Right lobe of liver (tissue), 6 donors: ENCODE measurements at regions not wholly inside any gene's neighbourhood (a gene's known extent, or its start where the extent isn't known, plus 50 kb on each side); places are given as distances from the start of the nearest gene placed in this dataset.

Experiments used
- ATAC-seq, 4 donors: fragments of 200-7000 bp; cut with Tn5 transposase; one replicate each; pipeline ENCODE4 v1.9.1; 2020; ENCODE audit warnings: mild to moderate bottlenecking in 4 of 4, moderate library complexity in 4 of 4
- DNase-seq, 3 donors: peaks; one replicate each; pipeline ENCODE4 v3.0.0-alpha.2; 2020
- H3K27ac ChIP-seq, 3 donors: fragments of 200-600 bp; one replicate each; pipeline ENCODE4 v1.8.0; 2022
- H3K27me3 ChIP-seq, 2 donors: fragments of 200-600 bp; one replicate each; pipeline ENCODE4 v1.8.0; 2022
- H3K36me3 ChIP-seq, 4 donors: fragments of 200-600 bp; sonication (generic) in 1 of 4; one replicate each; pipeline versions ENCODE4 v1.5.1 to v1.8.0; 2017 to 2022; ENCODE audit warnings: control low read depth in 1 of 4
- H3K4me1 ChIP-seq, 4 donors: fragments of 200-600 bp; sonication (generic) in 1 of 4; one replicate each; pipeline versions ENCODE4 v1.5.1 to v1.8.0; 2017 to 2022; ENCODE audit warnings: control low read depth in 1 of 4
- H3K4me3 ChIP-seq, 3 donors: fragments of 200-600 bp; one replicate each; pipeline ENCODE4 v1.8.0; 2022
- H3K9me3 ChIP-seq, 4 donors: fragments of 200-600 bp; sonication (generic) in 1 of 4; one replicate each; pipeline versions ENCODE4 v1.5.1 to v1.8.0; 2017 to 2022; ENCODE audit warnings: control low read depth in 1 of 4
- POLR2A ChIP-seq: fragments of 450-650 bp; IDR thresholded peaks from one replicate; pipeline ENCODE4 v1.6.1; 2017; ENCODE audit warnings: antibody characterized with exemption, mild to moderate bottlenecking
- WGBS: methylation state at CpG from one replicate; pipeline ENCODE4 v1.1.6; 2018; ENCODE audit warnings: low coverage, low lambda C conversion rate; ENCODE audit not compliant: insufficient coverage; ENCODE audit errors: missing lambda C conversion rate; 5-methylcytosine and 5-hydroxymethylcytosine counted together
- intact Hi-C, 2 donors: fragments of 100-400 bp; cut with DNase I; formaldehyde crosslinking; loops; one replicate each; pipeline versions ENCODE4 v1.11.2 to v1.14.1; 2022
- TF ChIP-seq, protein P1 (sequence below), 4 donors: fragments of 200-600 bp in 3 of 4; fragments of 450-650 bp in 1 of 4; IDR thresholded peaks; one replicate each; pipeline versions ENCODE4 v1.5.1 to v1.8.0; 2016 to 2022; ENCODE audit warnings: antibody characterized with exemption in 4 of 4, mild to moderate bottlenecking in 2 of 4
- donor health status: DM: no; HTN: yes; CAD: no.
- donor health status: DM: no; HTN: no; CAD: no.
- donor health status: DM: no; HTN: no; CAD: no.
- donor health status: DM: no; HTN: yes; CAD: no.
- donor health status: DM: no; HTN: yes; CAD: no.

DNA sequence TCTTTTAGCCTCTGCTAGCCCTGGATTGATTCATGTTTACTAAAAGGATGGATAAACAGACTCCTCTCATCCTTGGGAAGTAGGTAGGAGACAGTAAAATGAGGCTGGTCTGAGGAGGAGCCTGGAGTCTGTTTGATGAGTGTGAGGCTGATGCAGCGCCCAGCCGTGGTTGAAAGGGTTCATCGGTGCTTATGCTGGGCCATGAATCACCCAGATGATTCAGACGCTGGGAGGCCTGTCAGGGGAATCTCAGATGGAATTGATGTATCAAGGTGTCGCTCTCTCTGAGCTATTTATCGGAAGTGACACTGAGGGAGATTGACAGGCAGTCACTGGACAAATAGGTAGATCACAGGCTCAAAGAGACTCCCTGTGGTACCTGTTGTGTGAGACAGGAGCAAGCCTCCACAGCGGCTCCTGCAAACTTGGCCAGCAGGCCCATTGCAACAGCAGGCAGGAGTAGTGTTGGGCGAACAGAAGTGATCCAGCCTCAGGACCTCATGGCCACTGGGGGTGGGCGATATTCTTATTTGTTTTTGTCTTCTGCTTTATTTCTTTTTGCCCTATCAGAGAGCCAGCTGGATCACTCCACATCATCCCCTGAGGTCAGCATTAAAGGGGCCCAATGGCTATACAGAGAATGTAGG, 109.9 kb upstream of the CADM1 start:
- no peaks in the 10 kb centered on the region for H3K36me3 ChIP-seq
- ATAC-seq (no peak), DNase-seq (no peak)
- no peaks in the 10 kb centered on the region for H3K9me3 ChIP-seq
- H3K4me3 ChIP-seq = no peak overlapping the region
- H3K4me1 ChIP-seq = peaks cover 0 to 21% (median 8%) of the 10 kb centered on the region in 4 donors
- 79% methylated on average over 5 of the region's 9 CpGs for WGBS
- no peak overlapping the region for H3K27ac ChIP-seq
- no peaks in the 10 kb centered on the region for H3K27me3 ChIP-seq
- intact Hi-C loops = no loop called here
- TF ChIP-seq, protein P1, sequence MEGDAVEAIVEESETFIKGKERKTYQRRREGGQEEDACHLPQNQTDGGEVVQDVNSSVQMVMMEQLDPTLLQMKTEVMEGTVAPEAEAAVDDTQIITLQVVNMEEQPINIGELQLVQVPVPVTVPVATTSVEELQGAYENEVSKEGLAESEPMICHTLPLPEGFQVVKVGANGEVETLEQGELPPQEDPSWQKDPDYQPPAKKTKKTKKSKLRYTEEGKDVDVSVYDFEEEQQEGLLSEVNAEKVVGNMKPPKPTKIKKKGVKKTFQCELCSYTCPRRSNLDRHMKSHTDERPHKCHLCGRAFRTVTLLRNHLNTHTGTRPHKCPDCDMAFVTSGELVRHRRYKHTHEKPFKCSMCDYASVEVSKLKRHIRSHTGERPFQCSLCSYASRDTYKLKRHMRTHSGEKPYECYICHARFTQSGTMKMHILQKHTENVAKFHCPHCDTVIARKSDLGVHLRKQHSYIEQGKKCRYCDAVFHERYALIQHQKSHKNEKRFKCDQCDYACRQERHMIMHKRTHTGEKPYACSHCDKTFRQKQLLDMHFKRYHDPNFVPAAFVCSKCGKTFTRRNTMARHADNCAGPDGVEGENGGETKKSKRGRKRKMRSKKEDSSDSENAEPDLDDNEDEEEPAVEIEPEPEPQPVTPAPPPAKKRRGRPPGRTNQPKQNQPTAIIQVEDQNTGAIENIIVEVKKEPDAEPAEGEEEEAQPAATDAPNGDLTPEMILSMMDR (IDR thresholded peaks at IDR 0.05) = no peak
- TF ChIP-seq POLR2A = no peak

DNA sequence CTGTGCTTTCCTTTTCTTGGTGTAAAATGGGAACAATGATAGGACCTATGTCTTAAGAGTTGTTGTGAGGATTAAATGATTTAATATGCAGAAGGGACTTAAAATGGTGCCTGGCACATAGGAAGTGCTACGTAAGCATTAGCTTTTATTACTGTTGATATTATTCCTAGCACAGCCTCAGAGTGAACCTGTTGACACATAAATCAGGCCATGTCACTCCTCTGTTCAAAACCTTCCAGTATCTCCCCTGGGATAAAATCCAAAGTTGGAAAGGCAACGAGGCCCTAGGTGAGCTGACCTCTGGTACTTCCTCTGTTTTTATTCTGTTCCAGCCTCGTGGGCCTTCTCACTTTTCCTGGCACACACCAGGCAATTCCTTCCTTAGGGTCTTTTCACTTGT, 108.8 kb upstream of the CADM1 start:
- Histone ChIP-seq H3K36me3 (no peaks in the 10 kb centered on the region), H3K27me3 (no peaks in the 10 kb centered on the region), H3K9me3 (no peaks in the 10 kb centered on the region), H3K4me3 (no peak overlapping the region), H3K27ac (no peak overlapping the region), H3K4me1 (peaks cover 0 to 21% (median 8%) of the 10 kb centered on the region in 4 donors)
- 34% methylated on average over 3 of the region's 3 CpGs for WGBS
- TF ChIP-seq, protein P1 (IDR thresholded peaks at IDR 0.05) = no peak
- no peak for TF ChIP-seq POLR2A
- intact Hi-C loops = no loop called here
- no peak for DNase-seq
- ATAC-seq = peak in 3 of 4 donors; percentile 31 to 38 (median 34)

DNA sequence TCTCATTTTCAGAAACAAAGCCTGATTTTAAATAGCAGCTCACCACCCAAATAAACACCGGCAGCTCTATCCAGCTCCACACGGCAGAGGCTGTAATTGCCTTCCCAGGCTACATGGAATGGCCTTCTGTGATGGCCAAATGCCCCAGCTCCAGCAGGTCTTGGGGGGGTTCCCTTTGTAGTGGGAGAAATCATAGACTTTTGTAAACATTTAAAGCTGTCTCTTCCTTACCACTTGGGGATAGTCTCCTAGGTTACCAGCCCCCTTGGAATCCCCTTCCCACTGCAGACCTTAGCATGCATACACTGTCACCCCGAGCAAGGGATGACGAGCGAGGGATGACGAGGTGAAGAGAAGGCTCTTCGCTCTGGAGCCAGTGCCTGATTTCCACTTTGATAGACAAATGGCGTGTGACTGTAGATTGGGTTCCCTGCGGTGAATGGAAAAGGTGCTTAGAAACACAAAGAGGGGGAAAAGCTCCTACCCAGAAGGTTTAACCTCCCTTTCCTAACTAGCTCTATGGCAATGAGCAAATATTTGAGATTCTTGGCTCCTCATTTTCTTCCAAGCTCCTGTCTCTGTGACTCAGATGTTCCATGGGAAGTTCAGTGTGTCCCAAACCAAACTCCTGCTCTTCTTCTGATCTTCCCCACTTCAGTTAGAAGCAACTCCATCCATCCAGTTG, 108.0 kb upstream of the CADM1 start:
- 85% methylated on average over 8 of the region's 9 CpGs for whole genome bisulfite sequencing
- Histone ChIP-seq H3K27ac (no peak overlapping the region), H3K36me3 (no peaks in the 10 kb centered on the region), H3K9me3 (no peaks in the 10 kb centered on the region), H3K4me1 (peaks cover 0 to 28% (median 11%) of the 10 kb centered on the region in 4 donors), H3K27me3 (no peaks in the 10 kb centered on the region), H3K4me3 (no peak overlapping the region)
- no peak for TF ChIP-seq POLR2A
- TF ChIP-seq, protein P1 (IDR thresholded peaks at IDR 0.05) = no peak
- DNase-seq = no peak
- peak in 3 of 4 donors; percentile 39 to 55 (median 51) for ATAC-seq
- intact Hi-C loops = no loop called here

DNA sequence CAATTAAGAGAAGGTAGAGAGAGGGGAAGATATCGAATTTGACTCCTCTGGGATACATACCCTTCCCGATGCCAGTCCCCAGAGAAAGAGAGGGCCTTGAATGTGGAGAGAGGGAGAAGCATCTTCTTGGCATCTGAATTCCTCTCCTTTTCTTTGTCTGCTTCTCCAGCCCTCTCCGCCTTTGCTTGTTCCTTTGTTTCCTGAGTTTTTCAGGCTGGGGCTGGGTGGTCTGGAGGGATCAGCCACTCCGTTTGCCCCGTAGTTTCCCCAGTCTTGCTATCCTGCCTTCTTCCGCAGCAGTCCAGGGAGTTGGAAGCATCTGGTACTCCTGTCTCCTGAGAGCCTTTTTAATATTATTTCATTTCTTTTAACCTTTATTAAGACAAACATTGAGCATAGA, 107.1 kb upstream of the CADM1 start:
- 62% methylated on average over 6 of the region's 6 CpGs for WGBS
- intact Hi-C loops = no loop called here
- Histone ChIP-seq H3K4me1 (peaks cover 0 to 35% (median 15%) of the 10 kb centered on the region in 4 donors), H3K9me3 (no peaks in the 10 kb centered on the region), H3K36me3 (no peaks in the 10 kb centered on the region), H3K27ac (no peak overlapping the region), H3K4me3 (no peak overlapping the region), H3K27me3 (no peaks in the 10 kb centered on the region)
- TF ChIP-seq POLR2A = no peak
- TF ChIP-seq, protein P1 (IDR thresholded peaks at IDR 0.05) = no peak
- ATAC-seq (peak in 3 of 4 donors; percentile 29 to 42 (median 34)), DNase-seq (no peak)
